GM21390 (cell line): ENCODE measurements at regions not wholly inside any gene's neighbourhood (a gene's known extent, or its start where the extent isn't known, plus 50 kb on each side); places are given as distances from the start of the nearest gene placed in this dataset.

Experiments used
- ATAC-seq: cut with Tn5 transposase; IDR thresholded peaks from one replicate; pipeline ENCODE4 v1.9.1; 2021; ENCODE audit not compliant: unreplicated experiment

GRCh38 chr16:73713251-73713650 is 583.4 kb upstream of the PSMD7 start:
- no peak for ATAC-seq

GRCh38 chr16:73711406-73712080 is 585.1 kb upstream of the PSMD7 start:
- ATAC-seq = no peak

- ATAC-seq = no peak
Measured at GRCh38 chr16:73710526-73710925, 586.1 kb upstream of the PSMD7 start.

- ATAC-seq = no peak
Measured at GRCh38 chr16:73707863-73708262, 588.8 kb upstream of the PSMD7 start.

- no peak for ATAC-seq
Measured at GRCh38 chr16:73703891-73704290, 592.7 kb upstream of the PSMD7 start.

- ATAC-seq = no peak
Measured at GRCh38 chr16:73697336-73697735, 599.3 kb upstream of the PSMD7 start.

GRCh38 chr16:73692861-73693260 is 603.8 kb upstream of the PSMD7 start:
- ATAC-seq = no peak

- ATAC-seq = no peak
Measured at GRCh38 chr16:73683804-73684203, 612.8 kb upstream of the PSMD7 start.

- ATAC-seq = no peak
Measured at GRCh38 chr16:73672135-73672534, 624.2 kb upstream of the ZFHX3 start.

- no peak for ATAC-seq
Measured at GRCh38 chr16:73670836-73671820, 623.2 kb upstream of the ZFHX3 start.

- ATAC-seq = no peak
Measured at GRCh38 chr16:73669535-73670274, 621.8 kb upstream of the ZFHX3 start.

GRCh38 chr16:73663720-73664119 is 615.8 kb upstream of the ZFHX3 start:
- no peak for ATAC-seq

- no peak for ATAC-seq
Measured at GRCh38 chr16:73636196-73636595, 588.3 kb upstream of the ZFHX3 start.

- ATAC-seq = no peak
Measured at GRCh38 chr16:73629011-73629410, 581.1 kb upstream of the ZFHX3 start.

GRCh38 chr16:73617738-73618137 is 569.8 kb upstream of the ZFHX3 start:
- no peak for ATAC-seq

- ATAC-seq = no peak
Measured at GRCh38 chr16:73616770-73617169, 568.8 kb upstream of the ZFHX3 start.

GRCh38 chr16:73616166-73616753 is 568.3 kb upstream of the ZFHX3 start:
- no peak for ATAC-seq

- ATAC-seq = no peak
Measured at GRCh38 chr16:73615071-73615940, 567.4 kb upstream of the ZFHX3 start.

GRCh38 chr16:73614131-73614530 is 566.2 kb upstream of the ZFHX3 start:
- ATAC-seq = no peak

- ATAC-seq = no peak
Measured at GRCh38 chr16:73610605-73611156, 562.8 kb upstream of the ZFHX3 start.
